GM18499 (cell line): ENCODE measurements at regions not wholly inside any gene's neighbourhood (a gene's known extent, or its start where the extent isn't known, plus 50 kb on each side); places are given as distances from the start of the nearest gene placed in this dataset.
A peak's percentile ranks its signal among the peaks of the same experiment; 100 is the strongest.
"Not testable (repeated sequence)": the region's sequence is repeated elsewhere in the genome, so short reads cannot be mapped to it uniquely, and the experiment has no call there.

ENCODE experiments used
- ATAC-seq: cut with Tn5 transposase; IDR thresholded peaks from one replicate; pipeline ENCODE4 v1.9.1; 2021; ENCODE audit warnings: moderate number of reproducible peaks; ENCODE audit not compliant: insufficient read depth, unreplicated experiment

DNA sequence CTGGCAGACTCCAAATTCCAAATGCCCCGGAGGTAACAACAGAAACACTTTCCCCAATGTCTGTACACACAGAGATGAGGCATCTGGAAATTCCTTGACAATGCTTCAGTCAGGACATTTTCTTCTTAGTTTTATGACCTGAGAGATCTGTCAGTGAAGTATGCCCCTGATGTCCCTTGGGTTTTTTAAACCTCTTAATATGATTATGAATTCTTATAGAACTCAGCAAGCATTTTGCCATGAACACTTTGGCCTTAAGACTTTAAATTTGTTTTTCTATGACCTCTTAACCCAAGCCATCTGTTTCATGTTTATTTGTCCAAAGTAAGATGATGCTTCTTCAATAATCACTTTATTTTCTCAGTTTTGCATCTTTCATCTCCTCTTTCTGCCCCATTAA is 1206.2 kb downstream of the GATA3 start:
- ATAC-seq, result no peak

DNA sequence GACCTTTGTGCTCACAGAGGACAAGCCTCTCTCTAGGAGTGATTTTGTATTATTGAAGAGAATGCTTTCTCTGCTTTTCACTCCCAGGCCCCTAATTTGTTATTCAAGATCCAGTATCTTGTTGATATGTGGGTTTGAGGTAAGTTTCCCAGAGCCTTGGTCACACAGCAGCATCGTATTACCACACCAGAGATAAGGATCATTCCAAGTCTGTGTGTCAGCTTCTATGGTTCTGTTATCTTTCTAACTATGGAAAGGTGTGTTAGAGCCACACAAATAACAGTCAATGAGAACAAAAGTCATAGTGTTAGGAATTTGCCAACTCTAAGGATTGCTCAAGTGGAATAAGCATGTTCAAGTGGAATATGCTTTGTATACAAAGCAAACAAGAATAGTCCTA is 1208.3 kb downstream of the GATA3 start:
- ATAC-seq, result no peak

DNA sequence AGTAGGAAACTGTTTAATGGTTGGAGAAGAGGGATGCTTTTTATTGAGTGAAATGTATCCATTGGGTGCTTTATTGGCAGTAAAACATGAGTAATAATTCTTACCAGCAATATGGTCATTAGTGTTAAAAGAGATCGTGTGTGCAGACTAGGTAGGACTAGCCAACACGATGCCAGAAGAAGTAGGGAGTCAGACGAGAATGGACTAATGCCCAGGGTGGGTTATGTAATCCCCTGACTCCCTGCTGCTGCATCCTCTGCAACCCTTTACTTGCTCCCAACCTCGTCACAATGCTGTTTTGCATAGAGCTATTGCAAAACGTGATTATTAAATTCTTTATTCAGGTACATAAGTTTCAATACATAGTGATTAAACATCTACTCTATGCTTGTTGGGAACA is 1213.7 kb downstream of the GATA3 start:
- ATAC-seq, result no peak

DNA sequence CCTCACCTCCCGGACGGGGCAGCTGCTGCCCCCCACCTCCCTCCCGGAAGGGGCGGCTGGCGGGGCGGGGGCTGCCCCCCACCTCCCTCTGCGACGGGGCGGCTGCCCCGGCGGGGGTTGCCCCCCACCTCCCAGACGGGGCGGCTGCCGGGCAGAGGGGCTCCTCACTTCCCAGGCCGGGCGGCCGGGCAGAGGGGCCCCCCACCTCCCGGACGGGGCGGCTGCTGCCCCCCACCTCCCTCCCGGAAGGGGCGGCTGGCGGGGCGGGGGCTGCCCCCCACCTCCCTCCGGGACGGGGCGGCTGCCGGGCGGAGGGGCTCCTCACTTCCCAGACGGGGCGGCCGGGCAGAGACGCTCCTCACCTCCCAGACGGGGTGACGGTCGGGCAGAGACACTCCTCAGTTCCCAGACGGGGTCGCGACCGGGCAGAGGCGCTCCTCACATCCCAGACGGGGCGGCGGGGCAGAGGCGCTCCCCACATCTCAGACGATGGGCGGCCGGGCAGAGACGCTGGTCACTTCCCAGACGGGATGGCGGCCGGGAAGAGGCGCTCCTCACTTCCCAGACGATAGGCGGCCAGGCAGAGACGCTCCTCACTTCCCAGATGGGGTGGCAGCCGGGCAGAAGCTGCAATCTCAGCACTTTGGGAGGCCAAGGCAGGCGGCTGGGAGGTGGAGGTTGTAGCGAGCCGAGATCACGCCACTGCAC is 1218.8 kb downstream of the GATA3 start:
- ATAC-seq, result not testable (repeated sequence)

DNA sequence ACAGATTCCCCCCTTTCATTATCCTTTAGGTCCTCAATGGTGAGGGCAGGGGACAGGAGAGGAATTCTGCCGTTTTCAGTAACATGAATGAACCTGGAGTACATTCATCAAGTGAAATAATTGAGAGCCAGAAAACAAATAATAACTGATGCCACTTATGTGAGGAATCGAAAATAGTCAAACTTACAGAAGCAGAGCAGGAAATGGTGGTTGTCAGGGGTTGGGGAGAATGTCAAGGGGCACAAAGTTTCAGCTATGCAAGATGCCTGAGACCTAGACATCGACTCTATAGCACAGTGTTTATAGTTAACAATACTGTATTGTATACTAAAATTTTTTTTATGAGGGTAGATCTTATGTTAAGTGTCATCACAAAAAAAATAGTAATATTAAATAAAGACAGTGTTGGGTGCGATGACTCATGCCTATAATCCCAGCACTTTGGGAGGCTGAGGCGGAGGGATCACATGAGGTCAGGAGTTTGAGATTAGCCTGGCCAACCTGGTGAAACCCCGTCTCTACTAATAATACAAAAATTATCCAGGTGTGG is 1219.8 kb downstream of the GATA3 start:
- no peak for ATAC-seq

DNA sequence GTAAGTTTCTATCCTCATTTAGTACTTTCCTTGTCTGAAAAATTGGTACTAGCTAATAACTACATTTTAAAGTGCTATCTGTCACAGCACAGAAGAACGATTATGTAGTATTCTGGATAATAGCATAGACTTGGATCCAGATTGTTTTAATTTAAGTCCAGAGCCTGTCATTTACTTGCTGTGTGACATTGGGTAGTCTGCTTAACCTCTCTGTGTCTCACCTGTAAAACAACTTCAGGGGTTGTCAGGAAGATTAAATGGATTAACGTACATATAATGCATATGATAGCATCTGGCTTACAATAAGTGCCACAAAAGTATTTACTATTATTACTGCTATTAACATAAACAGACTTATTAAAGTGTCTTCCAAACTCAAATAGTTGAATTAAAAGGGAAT is 1221.4 kb downstream of the GATA3 start:
- no peak for ATAC-seq

DNA sequence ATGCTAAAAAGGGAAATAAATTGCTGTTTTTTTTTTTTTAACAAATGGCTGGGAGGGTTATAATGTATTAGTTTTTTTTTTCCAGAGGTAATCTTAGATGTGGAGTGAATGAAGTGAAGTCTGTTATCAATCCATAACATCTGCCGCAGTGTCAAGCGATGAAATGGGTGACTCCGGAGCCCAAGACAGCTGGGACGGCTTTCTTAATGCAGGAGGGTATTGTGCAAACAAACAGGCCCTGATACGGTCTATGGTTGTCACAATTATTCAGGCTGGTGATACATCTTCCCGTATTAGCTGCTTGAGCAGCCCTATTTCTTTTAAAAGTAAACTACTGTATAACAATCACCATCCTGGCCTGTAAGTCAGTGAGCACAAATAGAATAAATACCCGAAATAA is 1231.2 kb downstream of the GATA3 start:
- ATAC-seq, result no peak

DNA sequence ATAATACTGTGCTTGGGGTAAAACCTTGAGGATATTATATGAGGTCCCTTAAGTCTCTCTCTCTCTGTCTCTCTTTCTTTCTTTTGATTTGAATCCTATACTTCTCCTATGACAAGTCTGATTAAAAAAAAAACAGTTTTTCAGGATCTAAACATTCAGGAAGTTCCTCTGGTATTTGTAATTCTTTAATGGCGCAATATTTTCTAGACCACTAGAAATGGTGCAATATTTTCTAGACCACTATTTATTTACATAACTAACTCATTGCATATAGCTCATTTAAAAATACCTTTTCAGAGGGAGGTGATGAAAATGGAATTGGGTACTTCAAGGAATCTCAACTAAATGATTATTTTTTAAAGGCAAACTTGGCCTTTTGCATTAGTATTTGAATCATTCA is 1235.3 kb downstream of the GATA3 start:
- no peak for ATAC-seq

DNA sequence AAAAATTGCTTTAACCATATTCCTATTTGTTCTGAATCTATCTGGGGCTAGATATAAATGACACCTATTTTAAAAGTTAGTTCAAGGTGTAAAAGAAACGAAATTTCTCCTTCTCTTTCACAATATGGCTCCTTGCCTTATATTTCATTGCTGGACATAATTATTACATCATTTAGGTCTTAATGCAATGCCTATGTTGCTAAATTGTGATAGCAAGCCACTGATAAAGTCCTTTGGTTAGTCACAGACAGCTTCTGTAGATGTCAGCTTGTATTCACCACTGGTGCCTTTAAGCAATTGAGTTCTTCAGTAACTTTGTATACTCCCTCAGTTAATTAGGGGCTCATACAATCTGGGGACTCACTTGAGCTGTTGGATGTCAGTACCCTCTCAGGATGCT is 1236.6 kb downstream of the GATA3 start:
- ATAC-seq, result no peak

DNA sequence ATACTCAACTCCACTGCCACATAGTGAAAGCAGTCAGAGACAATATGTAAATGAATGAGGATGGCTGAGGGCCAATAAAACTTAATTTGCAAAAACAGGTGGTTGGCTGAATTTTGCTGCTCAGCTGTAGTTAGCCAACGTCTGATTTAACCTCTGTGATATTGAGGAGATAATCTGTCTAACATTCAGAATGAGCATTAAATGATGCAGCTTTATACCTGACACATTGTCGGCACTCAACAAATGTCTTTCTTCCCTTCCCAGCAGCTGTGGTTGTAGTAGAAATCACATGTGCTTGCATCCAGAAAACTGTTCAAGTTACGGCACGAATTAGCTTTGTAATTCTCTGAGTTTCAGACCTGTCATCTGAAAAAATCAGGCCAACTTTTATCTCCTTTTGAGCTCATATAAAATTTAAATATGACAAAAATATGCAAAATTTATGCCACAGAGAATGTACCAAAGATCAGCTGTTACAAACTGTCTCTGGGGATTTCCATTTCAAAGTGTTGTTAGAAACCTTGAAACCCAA is 1239.7 kb downstream of the GATA3 start:
- no peak for ATAC-seq

DNA sequence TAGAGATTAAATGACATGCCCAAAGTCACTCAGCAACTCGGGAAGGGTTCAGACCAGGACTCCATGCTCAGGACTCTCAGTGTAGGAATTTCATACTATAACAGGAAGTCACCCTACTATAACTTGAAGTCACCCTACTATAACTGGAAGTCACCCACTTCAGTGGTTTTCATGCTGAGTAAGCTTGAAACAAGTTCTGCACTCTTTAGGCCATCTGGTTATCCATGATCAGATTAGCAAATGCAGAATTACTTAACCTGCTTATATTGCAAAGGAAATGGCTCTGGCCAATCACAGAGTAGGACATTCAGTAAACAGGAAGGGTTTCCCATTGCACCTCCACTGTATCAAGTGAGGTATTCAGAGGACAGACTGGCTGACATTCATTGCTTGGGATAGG is 1240.4 kb downstream of the GATA3 start:
- ATAC-seq, result peak; percentile 93

DNA sequence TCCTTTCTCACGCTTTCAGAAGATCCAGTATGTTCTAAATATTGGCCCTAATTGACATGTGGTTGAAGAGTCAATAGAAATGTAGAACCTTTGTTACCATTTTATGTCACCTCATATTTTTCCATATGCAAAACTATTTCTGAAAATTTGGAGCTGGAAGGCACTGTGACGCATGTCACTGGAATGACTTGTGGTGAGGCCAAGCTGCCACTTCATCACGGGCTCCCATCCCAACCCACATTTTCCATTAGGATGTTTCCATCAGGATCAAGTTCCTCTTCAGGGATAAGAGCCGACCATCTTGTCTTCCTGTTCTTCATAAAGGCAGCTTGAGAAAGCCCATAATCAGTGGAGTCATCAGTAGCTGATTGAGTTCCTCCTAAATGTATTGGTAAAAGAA is 1241.7 kb downstream of the GATA3 start:
- ATAC-seq, result no peak

DNA sequence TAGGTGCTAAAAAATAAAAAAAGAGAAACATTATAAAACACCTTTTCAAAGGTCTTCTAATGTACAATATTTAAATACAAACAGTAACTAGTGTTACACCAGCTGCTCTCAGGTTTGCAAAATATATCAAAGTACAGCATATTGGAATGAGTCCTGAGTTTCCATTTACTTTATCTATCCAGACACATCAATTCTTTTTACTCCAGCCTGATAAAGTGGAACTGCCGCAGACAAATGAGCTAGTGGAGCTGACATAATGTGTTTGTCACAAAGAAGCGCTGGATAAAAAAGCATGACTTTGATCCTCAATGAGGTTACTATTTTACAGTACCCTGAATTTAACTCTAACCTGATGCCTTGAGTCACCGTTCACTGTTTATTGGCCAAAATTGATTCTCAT is 1243.1 kb downstream of the GATA3 start:
- no peak for ATAC-seq

DNA sequence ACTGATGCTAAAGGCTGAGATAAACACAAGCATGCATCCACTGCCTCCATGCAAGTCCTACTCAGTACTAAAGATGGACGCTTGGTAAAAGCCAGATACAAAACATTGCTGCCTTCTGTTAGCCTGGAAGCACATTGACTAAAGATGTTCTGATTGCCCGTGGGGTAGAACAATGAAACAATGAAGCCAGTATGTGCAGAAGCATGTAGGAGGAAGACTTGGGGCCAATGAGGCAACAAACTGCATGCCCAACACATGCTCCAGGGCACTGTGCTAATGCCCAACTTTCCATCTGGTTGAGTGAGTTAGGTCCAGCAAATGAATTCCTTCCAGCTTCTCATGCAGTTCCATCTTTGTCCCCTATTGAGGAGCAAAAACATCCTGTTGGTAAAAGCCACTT is 1245.5 kb downstream of the GATA3 start:
- no peak for ATAC-seq

DNA sequence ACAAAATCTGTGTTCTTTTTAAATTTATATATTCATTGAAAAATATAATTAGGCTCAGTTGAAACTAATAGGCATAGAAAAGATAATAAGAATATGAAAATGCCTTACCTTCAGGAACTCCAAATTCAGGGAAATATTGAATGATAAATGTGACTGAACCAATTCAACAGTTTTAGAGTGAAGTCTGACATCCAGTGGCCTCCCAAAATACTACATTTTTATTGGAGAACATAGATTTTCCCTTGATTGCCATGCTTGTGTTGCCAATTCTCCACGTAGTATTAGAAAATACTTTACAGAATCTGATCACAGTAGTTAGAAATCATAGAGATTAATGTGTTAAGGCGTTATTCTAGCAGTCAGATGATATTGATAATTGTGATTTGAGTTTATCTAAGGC is 1246.7 kb downstream of the GATA3 start:
- ATAC-seq, result no peak

DNA sequence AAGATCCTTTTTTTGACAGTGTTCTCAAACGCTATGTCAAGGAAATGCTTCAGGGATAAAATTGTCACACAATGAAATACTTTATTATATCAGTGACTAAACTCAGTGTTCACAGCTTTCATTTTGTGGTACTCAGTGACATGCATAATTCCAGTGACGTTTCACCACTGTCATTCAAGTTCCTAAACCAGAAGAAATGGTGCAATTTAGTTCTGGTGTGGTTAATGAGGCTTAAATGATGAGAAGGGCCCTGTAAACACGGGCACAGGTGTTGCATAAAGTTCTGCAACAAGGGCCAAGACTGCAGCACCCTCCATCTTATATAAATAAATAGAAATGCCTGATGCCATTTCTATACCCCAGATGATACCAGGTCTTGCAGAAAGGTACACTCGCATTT is 1247.1 kb downstream of the GATA3 start:
- ATAC-seq, result no peak

DNA sequence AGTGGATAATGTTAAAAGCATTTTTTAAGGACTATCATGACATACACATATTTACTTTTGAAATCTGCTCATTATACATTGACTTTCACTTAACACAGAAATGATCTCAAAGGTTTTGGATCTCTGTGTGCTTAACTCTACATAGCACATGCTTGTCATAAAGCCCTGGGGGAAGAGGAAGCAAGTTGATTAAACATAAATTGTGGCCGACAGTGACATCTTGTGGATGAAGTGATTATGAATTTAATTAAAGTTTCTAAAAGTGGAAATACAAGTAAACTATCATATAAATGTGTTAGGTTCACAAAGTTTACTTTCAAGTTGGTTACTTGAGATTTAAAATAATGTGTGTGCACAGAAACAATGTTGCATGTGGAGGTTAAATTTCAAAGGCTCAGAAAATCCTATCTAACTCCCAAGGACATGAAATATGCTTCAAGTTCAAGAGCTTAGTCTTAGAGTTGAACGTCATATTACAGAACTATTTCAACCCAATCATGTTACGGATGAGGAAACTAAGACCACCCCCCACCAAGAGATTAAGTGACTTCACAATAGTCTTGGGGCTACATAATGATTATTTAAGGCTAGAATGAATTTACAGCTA is 1247.8 kb downstream of the GATA3 start:
- ATAC-seq, result no peak

DNA sequence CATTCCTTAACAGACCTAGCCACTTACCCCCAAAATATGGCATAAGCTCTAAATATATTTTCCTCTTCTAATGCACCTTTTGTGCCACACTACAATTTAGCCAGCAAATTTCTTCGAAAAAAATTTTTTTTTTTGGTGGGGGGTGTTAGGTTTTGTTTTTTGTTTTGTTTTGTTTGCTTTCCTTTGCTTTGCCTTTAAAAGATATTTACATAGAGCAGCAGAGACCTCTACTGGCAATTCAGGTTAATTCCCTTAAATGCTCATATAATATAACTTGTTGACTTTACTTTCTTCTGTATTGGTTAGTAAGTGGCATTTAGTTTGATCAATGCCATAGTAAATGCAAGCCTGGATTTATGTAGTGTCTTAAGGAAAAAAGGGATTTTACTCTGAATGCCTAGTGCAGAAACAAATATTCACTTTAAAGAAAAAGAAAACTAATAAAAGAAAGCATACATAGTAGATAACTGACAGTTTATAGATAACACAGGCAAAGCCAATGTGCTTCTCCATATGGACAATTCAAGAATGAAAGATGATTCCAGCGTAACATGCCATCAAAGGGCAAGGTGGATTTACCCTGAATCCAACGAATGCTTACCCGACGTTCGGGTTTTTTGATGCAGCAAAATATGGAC is 1250.6 kb downstream of the GATA3 start:
- no peak for ATAC-seq

DNA sequence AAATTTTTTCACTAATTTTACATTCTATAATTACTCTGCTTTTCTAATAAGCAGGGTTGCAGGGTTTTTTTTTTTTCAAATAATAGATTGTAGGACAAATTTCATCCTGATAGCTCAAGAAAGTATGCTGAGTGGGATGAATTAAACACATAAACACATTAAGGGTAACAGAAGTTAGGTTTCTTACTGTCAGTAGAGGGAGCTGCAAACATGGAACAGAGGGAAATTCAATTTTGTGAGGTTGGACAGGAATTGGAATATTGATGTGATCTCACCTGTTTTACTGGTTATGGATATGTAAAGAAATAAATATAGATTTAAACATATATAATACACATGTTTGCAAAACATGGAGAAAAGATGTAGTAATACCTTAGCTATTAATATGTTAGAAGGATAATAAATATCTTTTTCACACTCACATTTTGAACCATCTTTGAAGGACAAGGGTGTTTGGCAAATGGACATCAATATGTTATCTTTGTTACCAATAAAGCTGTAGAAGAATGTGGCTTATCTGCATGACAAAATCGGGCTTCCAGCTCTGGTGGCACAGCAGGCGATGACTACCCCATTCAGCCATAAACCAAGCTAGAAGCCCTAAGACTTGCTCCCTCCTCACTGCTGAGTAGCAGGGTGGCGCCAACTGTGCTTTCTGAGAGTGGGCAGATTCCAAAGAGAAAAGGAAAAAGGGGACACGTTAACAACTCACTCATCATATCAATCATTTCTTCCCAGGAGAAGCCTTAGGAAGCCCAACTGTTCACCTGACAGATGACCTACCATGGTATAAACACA is 1257.4 kb downstream of the GATA3 start:
- ATAC-seq, result no peak

DNA sequence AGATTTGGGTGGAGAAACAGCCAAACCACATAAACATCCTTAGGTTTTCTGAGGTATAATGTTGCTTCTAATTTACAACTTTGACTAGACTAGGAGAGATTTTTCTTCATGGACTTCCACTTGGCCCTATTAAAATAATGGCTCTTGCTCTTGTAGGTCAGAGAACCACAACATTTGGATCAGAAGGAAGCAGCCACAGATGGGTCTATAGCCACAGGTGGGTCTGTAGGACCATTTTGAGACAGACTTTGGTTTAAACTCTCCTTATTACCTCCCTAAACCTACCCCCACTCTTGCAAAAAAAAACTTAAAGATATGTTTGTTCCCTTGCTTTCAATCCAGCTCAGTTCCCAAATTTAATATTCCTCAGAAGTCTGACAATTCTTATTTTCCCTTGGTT is 1260.8 kb downstream of the GATA3 start:
- ATAC-seq, result no peak

DNA sequence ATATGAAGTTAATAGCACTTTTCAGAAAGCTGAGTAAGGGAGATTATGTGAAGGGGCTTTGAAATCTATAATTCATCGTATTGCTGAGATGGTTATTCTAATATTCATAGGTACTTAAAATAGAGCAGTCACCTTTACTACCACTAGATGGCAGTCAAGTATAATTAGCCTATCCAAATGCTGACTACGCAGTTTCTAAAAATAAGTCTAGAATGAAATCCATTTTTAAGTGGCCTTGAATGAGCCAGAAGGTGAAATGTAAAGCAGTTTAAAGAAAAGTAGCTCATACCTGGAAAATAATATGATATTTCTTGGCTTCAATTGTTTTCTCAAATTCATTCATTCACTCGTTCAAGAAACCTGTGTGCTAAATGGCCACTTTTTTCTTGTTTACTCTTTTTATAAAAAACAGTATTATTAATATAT is 1277.1 kb downstream of the GATA3 start:
- ATAC-seq, result peak; percentile 85
